ENCODE measurements at regions not wholly inside any gene's neighbourhood (a gene's known extent, or its start where the extent isn't known, plus 50 kb on each side); places are given as distances from the start of the nearest gene placed in this dataset.

DNA sequence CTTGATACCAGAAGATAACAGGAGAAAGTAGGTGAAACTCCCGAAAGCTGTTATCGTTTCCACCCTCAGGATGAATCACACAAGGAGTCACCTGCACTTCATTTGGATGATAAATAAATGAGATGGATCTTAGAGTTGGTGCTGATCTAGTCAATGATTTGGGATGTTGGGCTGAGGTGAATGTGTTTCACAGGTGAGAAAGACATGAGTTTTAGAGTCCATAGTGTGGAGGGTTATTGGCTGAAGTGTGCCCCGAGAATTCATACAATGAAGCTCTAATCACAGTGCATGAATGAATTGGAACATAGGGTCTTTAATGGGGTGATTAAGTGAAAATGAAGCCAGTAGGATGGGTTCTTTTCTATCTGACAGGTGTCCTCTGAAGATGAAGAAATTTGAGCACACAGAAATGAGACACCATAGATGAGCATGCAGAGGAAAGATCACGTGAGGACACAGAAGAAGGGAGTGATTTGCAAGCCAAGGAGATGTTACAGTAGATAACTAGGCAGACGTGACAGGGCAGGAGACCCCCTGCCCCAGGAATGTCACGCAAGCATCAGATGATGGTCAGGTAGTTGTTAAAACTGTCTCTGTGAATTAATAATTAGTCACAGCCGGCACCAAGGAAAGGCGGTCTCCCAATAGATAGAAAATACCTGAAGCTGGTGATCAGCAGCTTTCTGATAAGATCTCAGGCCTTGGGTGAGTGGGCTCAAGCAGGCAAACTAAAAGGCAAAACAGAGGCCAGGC, 60.3 kb upstream of the IGLL5 start:
- TF ChIP-seq, protein P1, sequence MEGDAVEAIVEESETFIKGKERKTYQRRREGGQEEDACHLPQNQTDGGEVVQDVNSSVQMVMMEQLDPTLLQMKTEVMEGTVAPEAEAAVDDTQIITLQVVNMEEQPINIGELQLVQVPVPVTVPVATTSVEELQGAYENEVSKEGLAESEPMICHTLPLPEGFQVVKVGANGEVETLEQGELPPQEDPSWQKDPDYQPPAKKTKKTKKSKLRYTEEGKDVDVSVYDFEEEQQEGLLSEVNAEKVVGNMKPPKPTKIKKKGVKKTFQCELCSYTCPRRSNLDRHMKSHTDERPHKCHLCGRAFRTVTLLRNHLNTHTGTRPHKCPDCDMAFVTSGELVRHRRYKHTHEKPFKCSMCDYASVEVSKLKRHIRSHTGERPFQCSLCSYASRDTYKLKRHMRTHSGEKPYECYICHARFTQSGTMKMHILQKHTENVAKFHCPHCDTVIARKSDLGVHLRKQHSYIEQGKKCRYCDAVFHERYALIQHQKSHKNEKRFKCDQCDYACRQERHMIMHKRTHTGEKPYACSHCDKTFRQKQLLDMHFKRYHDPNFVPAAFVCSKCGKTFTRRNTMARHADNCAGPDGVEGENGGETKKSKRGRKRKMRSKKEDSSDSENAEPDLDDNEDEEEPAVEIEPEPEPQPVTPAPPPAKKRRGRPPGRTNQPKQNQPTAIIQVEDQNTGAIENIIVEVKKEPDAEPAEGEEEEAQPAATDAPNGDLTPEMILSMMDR (IDR thresholded peaks at IDR 0.05) = no peak
- no peak for TF ChIP-seq POLR2A (IDR thresholded peaks at IDR 0.05)

Data from ovary (tissue), 3 donors.